K562 (cell line): ENCODE measurements at regions not wholly inside any gene's neighbourhood (a gene's known extent, or its start where the extent isn't known, plus 50 kb on each side); places are given as distances from the start of the nearest gene placed in this dataset.

Source experiments
- ATAC-seq: fragments of 200-7000 bp; cut with Tn5 transposase; 3 replicates; pipeline ENCODE4 v1.9.1; 2020; ENCODE audit warnings: moderate library complexity
- BruUV-seq: library from RNA; stranded (reverse); fragments of 400-500 nt; replicated peaks from 2 replicates; lab custom pipeline; 2021; lab: Mats Ljungman, UMichigan
- CTCF ChIA-PET: fragments of 300-600 bp; formaldehyde crosslinking; extraction: SDS; loops from one replicate; lab custom pipeline; 2021; ENCODE audit warnings: low intra/inter-chr PET ratio; lab: Yijun Ruan, JAX
- POLR2A ChIA-PET: fragments of 300-600, 350-650 bp; sonication (Branson Sonifier 250); formaldehyde crosslinking; extraction: SDS; loops from one replicate; lab custom pipeline; 2021; ENCODE audit warnings: antibody characterized with exemption, inconsistent platforms; lab: Yijun Ruan, JAX
- DNase-seq, 4 experiments: peaks; one replicate each; pipeline versions ENCODE4 v3.0.0 to v3.0.0-alpha.2; 2011 to 2018; ENCODE audit warnings: low spot score in 3 of 4, mixed read lengths in 3 of 4; ENCODE audit errors: extremely low read depth in 1 of 4
- FAIRE-seq: peaks from 2 replicates; lab custom pipeline; 2011; peaks lifted over from hg19 to GRCh38; lab: Jason Lieb, UNC
- H2AFZ ChIP-seq: 2 replicates; pipeline ENCODE4 v1.6.0; 2011; ENCODE audit warnings: low read depth, low read length, control low read depth, inconsistent platforms
- H3K27ac ChIP-seq: fragments of 200-600 bp; 3 replicates; pipeline ENCODE4 v1.8.0; 2011; ENCODE audit warnings: low read depth, mild to moderate bottlenecking, control low read depth, inconsistent platforms, low read length, moderate library complexity, mixed read lengths; ENCODE audit errors: extremely low read depth
- H3K27me3 ChIP-seq, 2 experiments: fragments of 300-600 bp in 1 of 2; 2 replicates in 1 of 2; 3 replicates in 1 of 2; pipeline versions ENCODE4 v1.6.0 to v1.8.0; 2011; ENCODE audit warnings: inconsistent platforms in 2 of 2, low read length in 2 of 2, mild to moderate bottlenecking in 1 of 2, mixed read lengths in 1 of 2, moderate library complexity in 1 of 2; ENCODE audit not compliant: control insufficient read depth in 2 of 2, insufficient read depth in 2 of 2
- H3K36me3 ChIP-seq: fragments of 300-600 bp; 3 replicates; pipeline ENCODE4 v1.8.0; 2011; ENCODE audit warnings: mild to moderate bottlenecking, low read length, inconsistent platforms; ENCODE audit not compliant: control insufficient read depth, insufficient read depth
- H3K4me1 ChIP-seq, 2 experiments: fragments of 200-600 bp in 1 of 2; replicated peaks in 1 of 2; 2 replicates in 1 of 2; 3 replicates in 1 of 2; pipeline versions ENCODE4 v1.5.1 to v1.8.0; 2011; ENCODE audit warnings: inconsistent platforms in 2 of 2, low read length in 2 of 2, mild to moderate bottlenecking in 1 of 2, mixed read lengths in 1 of 2, moderate library complexity in 1 of 2; ENCODE audit not compliant: control insufficient read depth in 2 of 2, insufficient read depth in 2 of 2
- H3K4me2 ChIP-seq: 2 replicates; pipeline ENCODE4 v1.6.1; 2011; ENCODE audit warnings: low read length, control low read depth, inconsistent platforms, mixed read lengths; ENCODE audit not compliant: insufficient read depth
- H3K4me3 ChIP-seq: fragments of 200-600 bp; sonication (generic), shearing (Covaris generic); 2 replicates; pipeline ENCODE4 v1.5.1; 2016; ENCODE audit warnings: control low read depth, inconsistent platforms
- H3K79me2 ChIP-seq: fragments of 200-600 bp; 3 replicates; pipeline ENCODE4 v1.8.0; 2011; ENCODE audit warnings: low read length, inconsistent platforms; ENCODE audit not compliant: control insufficient read depth, insufficient read depth
- H3K9ac ChIP-seq, 2 experiments: 2 replicates each; pipeline versions ENCODE4 v1.6.0 to v1.6.1; 2011; ENCODE audit warnings: low read depth in 2 of 2, low read length in 2 of 2, control low read depth in 1 of 2, inconsistent platforms in 1 of 2, mild to moderate bottlenecking in 1 of 2, mixed read lengths in 1 of 2; ENCODE audit not compliant: insufficient read depth in 1 of 2
- H3K9me1 ChIP-seq: one replicate; pipeline ENCODE4 v1.6.0; 2011; ENCODE audit warnings: inconsistent platforms, mild to moderate bottlenecking, low read length, moderate library complexity; ENCODE audit not compliant: control insufficient read depth, insufficient read depth
- H3K9me3 ChIP-seq: replicated peaks from 2 replicates; pipeline ENCODE4 v1.5.1; 2011; ENCODE audit warnings: low read depth, low read length, inconsistent platforms; ENCODE audit not compliant: control insufficient read depth, insufficient read depth
- H4K20me1 ChIP-seq: replicated peaks from 2 replicates; pipeline ENCODE4 v1.6.1; 2011; ENCODE audit warnings: low read length, inconsistent platforms, mixed read lengths; ENCODE audit not compliant: control insufficient read depth, insufficient read depth
- ARHGAP35 ChIP-seq: fragments of 450-650 bp; IDR thresholded peaks from 2 replicates; pipeline ENCODE4 v1.6.1; 2018; ENCODE audit not compliant: partially characterized antibody
- BACH1 ChIP-seq: fragments of 200-800 bp; sonication (Bioruptor generic); IDR thresholded peaks from 2 replicates; pipeline ENCODE4 v1.6.1; 2016; ENCODE audit warnings: missing genetic modification characterization, missing compliant biosample characterization
- BDP1 ChIP-seq: IDR thresholded peaks from 3 replicates; pipeline ENCODE4 v1.6.1; 2011; ENCODE audit not compliant: insufficient read length, insufficient read depth
- CREB3L1 ChIP-seq: fragments of 450-650 bp; IDR thresholded peaks from 2 replicates; pipeline ENCODE4 v1.6.1; 2014; ENCODE audit warnings: low read depth, mild to moderate bottlenecking, moderate library complexity, borderline replicate concordance
- DACH1 ChIP-seq: fragments of 450-650 bp; IDR thresholded peaks from 2 replicates; pipeline ENCODE4 v1.6.1; 2018; ENCODE audit not compliant: partially characterized antibody
- ETS2 ChIP-seq: IDR thresholded peaks from 2 replicates; pipeline ENCODE4 v1.6.1; 2016; ENCODE audit warnings: borderline replicate concordance, missing genetic modification characterization, mild to moderate bottlenecking, moderate library complexity, missing compliant biosample characterization; ENCODE audit not compliant: poor library complexity, severe bottlenecking
- MECOM ChIP-seq: fragments of 250-450 bp; sonication (Bioruptor Pico); IDR thresholded peaks from 2 replicates; pipeline ENCODE4 v1.8.0; 2022; ENCODE audit warnings: inconsistent platforms
- SMARCE1 ChIP-seq: fragments of 450-650 bp; IDR thresholded peaks from 2 replicates; pipeline ENCODE4 v1.7.1; 2016; ENCODE audit warnings: mild to moderate bottlenecking
- TAL1 ChIP-seq: fragments of 450-650 bp; IDR thresholded peaks from 2 replicates; pipeline ENCODE4 v1.6.1; 2016; ENCODE audit warnings: mild to moderate bottlenecking
- TARDBP ChIP-seq: fragments of 450-650 bp; IDR thresholded peaks from 2 replicates; pipeline ENCODE4 v1.6.1; 2016
- THAP7 ChIP-seq: fragments of 250-450 bp; sonication (Bioruptor Pico); IDR thresholded peaks from 2 replicates; pipeline ENCODE4 v1.5.0; 2021
- ZNF436 ChIP-seq: fragments of 250-450, 450-650 bp; sonication (Bioruptor Pico); formaldehyde crosslinking; IDR thresholded peaks from 2 replicates; pipeline ENCODE4 v1.7.0; 2020; ENCODE audit warnings: mild to moderate bottlenecking
- ZNF699 ChIP-seq: fragments of 250-450 bp; sonication (Bioruptor Pico); IDR thresholded peaks from 2 replicates; pipeline ENCODE4 v1.8.0; 2021; ENCODE audit warnings: mild to moderate bottlenecking, moderate library complexity; ENCODE audit not compliant: insufficient replicate concordance
- ZNF764 ChIP-seq: fragments of 250-450 bp; sonication (Bioruptor Pico); IDR thresholded peaks from 2 replicates; pipeline ENCODE4 v1.4.0; 2020; ENCODE audit warnings: low read depth, mild to moderate bottlenecking, moderate library complexity
- WGBS: fragments of 100-300 bp; shearing (Covaris generic); methylation state at CpG from one replicate; pipeline ENCODE4 v1.1.6; 2016; ENCODE audit warnings: low coverage, mixed read lengths; ENCODE audit not compliant: insufficient coverage; ENCODE audit errors: missing lambda C conversion rate; 5-methylcytosine and 5-hydroxymethylcytosine counted together
- in situ Hi-C: fragments of 300-500 bp; cut with MboI; formaldehyde crosslinking; loops from 4 replicates; pipeline ENCODE4 v1.15.0; 2018; ENCODE audit warnings: inconsistent platforms, mixed read lengths
- intact Hi-C: fragments of 100-400 bp; cut with micrococcal nuclease; formaldehyde crosslinking; loops from 2 replicates; pipeline ENCODE4 v1.14.2; 2022
- TF ChIP-seq, protein P1 (sequence below): IDR thresholded peaks from 3 replicates; pipeline ENCODE4 v1.6.1; 2011; ENCODE audit warnings: borderline replicate concordance, mild to moderate bottlenecking, moderate library complexity; ENCODE audit not compliant: insufficient read length; ENCODE audit errors: extremely low read depth
- TF ChIP-seq, protein P2 (sequence below): fragments of 450-650 bp; IDR thresholded peaks from 2 replicates; pipeline ENCODE4 v1.6.1; 2016; ENCODE audit warnings: borderline replicate concordance

DNA sequence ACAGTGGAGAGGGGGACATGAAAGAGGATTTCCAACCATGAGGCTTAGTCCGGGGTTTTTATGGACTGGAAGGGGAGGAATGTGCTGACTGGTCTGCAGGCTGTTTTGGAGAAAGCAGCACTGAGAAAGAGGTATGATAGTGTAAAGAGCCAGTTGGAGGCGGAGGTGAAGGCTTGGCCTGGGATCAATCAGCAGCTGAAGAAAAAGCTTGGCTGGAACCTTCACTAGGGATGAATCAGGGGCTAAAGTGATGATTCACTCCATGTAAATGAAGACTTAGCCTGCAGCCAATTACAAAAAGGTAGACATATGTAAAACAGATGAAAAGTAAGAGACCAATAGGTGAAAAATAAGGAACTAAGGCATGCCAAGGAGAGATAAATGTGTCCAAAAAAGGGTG, 1382.6 kb downstream of the GATA3 start (continued):
- TF ChIP-seq, protein P1, sequence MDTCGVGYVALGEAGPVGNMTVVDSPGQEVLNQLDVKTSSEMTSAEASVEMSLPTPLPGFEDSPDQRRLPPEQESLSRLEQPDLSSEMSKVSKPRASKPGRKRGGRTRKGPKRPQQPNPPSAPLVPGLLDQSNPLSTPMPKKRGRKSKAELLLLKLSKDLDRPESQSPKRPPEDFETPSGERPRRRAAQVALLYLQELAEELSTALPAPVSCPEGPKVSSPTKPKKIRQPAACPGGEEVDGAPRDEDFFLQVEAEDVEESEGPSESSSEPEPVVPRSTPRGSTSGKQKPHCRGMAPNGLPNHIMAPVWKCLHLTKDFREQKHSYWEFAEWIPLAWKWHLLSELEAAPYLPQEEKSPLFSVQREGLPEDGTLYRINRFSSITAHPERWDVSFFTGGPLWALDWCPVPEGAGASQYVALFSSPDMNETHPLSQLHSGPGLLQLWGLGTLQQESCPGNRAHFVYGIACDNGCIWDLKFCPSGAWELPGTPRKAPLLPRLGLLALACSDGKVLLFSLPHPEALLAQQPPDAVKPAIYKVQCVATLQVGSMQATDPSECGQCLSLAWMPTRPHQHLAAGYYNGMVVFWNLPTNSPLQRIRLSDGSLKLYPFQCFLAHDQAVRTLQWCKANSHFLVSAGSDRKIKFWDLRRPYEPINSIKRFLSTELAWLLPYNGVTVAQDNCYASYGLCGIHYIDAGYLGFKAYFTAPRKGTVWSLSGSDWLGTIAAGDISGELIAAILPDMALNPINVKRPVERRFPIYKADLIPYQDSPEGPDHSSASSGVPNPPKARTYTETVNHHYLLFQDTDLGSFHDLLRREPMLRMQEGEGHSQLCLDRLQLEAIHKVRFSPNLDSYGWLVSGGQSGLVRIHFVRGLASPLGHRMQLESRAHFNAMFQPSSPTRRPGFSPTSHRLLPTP = no peak
- TF ChIP-seq ARHGAP35 = no peak
- TF ChIP-seq, protein P2, sequence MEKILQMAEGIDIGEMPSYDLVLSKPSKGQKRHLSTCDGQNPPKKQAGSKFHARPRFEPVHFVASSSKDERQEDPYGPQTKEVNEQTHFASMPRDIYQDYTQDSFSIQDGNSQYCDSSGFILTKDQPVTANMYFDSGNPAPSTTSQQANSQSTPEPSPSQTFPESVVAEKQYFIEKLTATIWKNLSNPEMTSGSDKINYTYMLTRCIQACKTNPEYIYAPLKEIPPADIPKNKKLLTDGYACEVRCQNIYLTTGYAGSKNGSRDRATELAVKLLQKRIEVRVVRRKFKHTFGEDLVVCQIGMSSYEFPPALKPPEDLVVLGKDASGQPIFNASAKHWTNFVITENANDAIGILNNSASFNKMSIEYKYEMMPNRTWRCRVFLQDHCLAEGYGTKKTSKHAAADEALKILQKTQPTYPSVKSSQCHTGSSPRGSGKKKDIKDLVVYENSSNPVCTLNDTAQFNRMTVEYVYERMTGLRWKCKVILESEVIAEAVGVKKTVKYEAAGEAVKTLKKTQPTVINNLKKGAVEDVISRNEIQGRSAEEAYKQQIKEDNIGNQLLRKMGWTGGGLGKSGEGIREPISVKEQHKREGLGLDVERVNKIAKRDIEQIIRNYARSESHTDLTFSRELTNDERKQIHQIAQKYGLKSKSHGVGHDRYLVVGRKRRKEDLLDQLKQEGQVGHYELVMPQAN = no peak
- TF ChIP-seq MECOM (CRISPR knock-in tag) = no peak

GRCh38 chr10:9443758-9444157, 1389.3 kb downstream of the GATA3 start:
- Histone ChIP-seq H3K4me3 (no peak overlapping the region), H2AFZ (no peak overlapping the region), H3K9me3 (no peaks in the 10 kb centered on the region), H3K27me3 (no peaks in the 10 kb centered on the region), H3K36me3 (no peaks in the 10 kb centered on the region), H3K4me1 (no peaks in the 10 kb centered on the region), H3K27ac (no peak overlapping the region), H3K9me1 (no peaks in the 10 kb centered on the region), H4K20me1 (no peaks in the 10 kb centered on the region), H3K9ac (no peak overlapping the region), H3K4me2 (no peak overlapping the region), H3K79me2 (no peaks in the 10 kb centered on the region)
- ChIA-PET CTCF (no interaction called here), POLR2A (no interaction called here)
- no peak for DNase-seq
- no peak for ATAC-seq
- intact Hi-C loops = no loop called here
- BruUV-seq = no TSS peak
- no peak for FAIRE-seq
- in situ Hi-C loops = no loop called here
- WGBS = 0% methylated on average over 1 of the region's 1 CpG
- TF ChIP-seq ZNF436 (CRISPR knock-in tag) = no peak
- no peak for TF ChIP-seq SMARCE1
- TF ChIP-seq BACH1 (tag) = no peak
- TF ChIP-seq DACH1 = no peak
- TF ChIP-seq ETS2 = no peak
- TF ChIP-seq TARDBP = no peak
- no peak for TF ChIP-seq TAL1
- no peak for TF ChIP-seq ZNF764 (CRISPR knock-in tag)
- TF ChIP-seq THAP7 (CRISPR knock-in tag) = no peak
- no peak for TF ChIP-seq BDP1
- TF ChIP-seq CREB3L1 = no peak
- TF ChIP-seq ZNF699 = no peak
